KMS-11 (cell line): ENCODE measurements at regions not wholly inside any gene's neighbourhood (a gene's known extent, or its start where the extent isn't known, plus 50 kb on each side); places are given as distances from the start of the nearest gene placed in this dataset.

Experiments used
- H2AFZ ChIP-seq: fragments of 200-600 bp; sonication (generic); 2 replicates; pipeline ENCODE4 v1.6.1; 2016; ENCODE audit warnings: antibody characterized with exemption, mixed run types, low read depth
- H3K27ac ChIP-seq: fragments of 200-600 bp; sonication (generic); 2 replicates; pipeline ENCODE4 v1.6.1; 2016; ENCODE audit warnings: mild to moderate bottlenecking, mixed run types
- H3K27me3 ChIP-seq: fragments of 200-600 bp; sonication (generic); 2 replicates; pipeline ENCODE4 v1.6.1; 2017; ENCODE audit warnings: mild to moderate bottlenecking, low read depth, mixed run types, moderate library complexity; ENCODE audit not compliant: insufficient read depth
- H3K36me3 ChIP-seq: fragments of 200-600 bp; sonication (generic); 2 replicates; pipeline ENCODE4 v1.6.1; 2017; ENCODE audit warnings: mild to moderate bottlenecking, mixed run types; ENCODE audit not compliant: insufficient read depth
- H3K4me1 ChIP-seq: fragments of 200-600 bp; sonication (generic); 2 replicates; pipeline ENCODE4 v1.6.1; 2016; ENCODE audit warnings: mild to moderate bottlenecking, low read depth, mixed run types; ENCODE audit not compliant: poor library complexity, severe bottlenecking
- H3K4me2 ChIP-seq: fragments of 200-600 bp; sonication (generic); 2 replicates; pipeline ENCODE4 v1.7.0; 2016; ENCODE audit warnings: mild to moderate bottlenecking, mixed run types
- H3K4me3 ChIP-seq: fragments of 200-600 bp; sonication (generic); IDR thresholded peaks from 2 replicates; pipeline ENCODE4 v1.6.1; 2017; ENCODE audit warnings: low read depth, low read length, mixed read lengths; ENCODE audit not compliant: insufficient read depth
- H3K79me2 ChIP-seq: fragments of 200-600 bp; sonication (generic); 2 replicates; pipeline ENCODE4 v1.6.1; 2016; ENCODE audit warnings: low read depth, mixed run types; ENCODE audit not compliant: insufficient read depth
- H3K9ac ChIP-seq: fragments of 200-600 bp; sonication (generic); 2 replicates; pipeline ENCODE4 v1.6.1; 2016; ENCODE audit warnings: mild to moderate bottlenecking, mixed run types
- H4K20me1 ChIP-seq: fragments of 200-600 bp; sonication (generic); 2 replicates; pipeline ENCODE4 v1.6.1; 2016; ENCODE audit warnings: mild to moderate bottlenecking, mixed run types; ENCODE audit not compliant: insufficient read depth
- TF ChIP-seq, protein P1 (sequence below): fragments of 200-600 bp; sonication (generic); conservative IDR thresholded peaks from 2 replicates; pipeline ENCODE4 v1.6.1; 2017; ENCODE audit warnings: low read depth, mild to moderate bottlenecking, antibody characterized with exemption, low read length, moderate library complexity, mixed read lengths

DNA sequence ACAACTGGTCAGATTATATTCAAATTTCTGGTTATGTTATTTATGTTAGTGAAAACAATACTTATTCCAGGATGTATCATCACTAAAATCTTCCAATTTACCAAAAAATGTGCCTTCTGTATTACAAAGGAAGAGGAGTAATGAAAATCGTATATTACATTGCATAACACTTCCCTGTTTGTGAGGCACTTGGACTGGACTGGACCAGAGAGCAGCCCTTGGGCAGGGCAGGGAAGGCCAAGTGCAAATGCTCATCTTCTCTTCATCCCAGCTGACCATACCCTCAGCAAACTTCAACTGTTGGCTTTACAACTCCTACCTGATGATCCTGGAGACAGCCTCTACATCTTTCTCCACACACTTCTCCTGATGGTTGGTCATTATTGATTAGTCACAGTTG, 285.7 kb upstream of the MME start:
- Histone ChIP-seq H2AFZ (no peak overlapping the region), H3K4me1 (no peaks in the 10 kb centered on the region), H4K20me1 (no peaks in the 10 kb centered on the region), H3K27me3 (no peaks in the 10 kb centered on the region), H3K79me2 (no peaks in the 10 kb centered on the region), H3K9ac (no peak overlapping the region), H3K4me3 (no peak overlapping the region), H3K36me3 (no peaks in the 10 kb centered on the region), H3K4me2 (no peak overlapping the region), H3K27ac (no peak overlapping the region)
- TF ChIP-seq, protein P1, sequence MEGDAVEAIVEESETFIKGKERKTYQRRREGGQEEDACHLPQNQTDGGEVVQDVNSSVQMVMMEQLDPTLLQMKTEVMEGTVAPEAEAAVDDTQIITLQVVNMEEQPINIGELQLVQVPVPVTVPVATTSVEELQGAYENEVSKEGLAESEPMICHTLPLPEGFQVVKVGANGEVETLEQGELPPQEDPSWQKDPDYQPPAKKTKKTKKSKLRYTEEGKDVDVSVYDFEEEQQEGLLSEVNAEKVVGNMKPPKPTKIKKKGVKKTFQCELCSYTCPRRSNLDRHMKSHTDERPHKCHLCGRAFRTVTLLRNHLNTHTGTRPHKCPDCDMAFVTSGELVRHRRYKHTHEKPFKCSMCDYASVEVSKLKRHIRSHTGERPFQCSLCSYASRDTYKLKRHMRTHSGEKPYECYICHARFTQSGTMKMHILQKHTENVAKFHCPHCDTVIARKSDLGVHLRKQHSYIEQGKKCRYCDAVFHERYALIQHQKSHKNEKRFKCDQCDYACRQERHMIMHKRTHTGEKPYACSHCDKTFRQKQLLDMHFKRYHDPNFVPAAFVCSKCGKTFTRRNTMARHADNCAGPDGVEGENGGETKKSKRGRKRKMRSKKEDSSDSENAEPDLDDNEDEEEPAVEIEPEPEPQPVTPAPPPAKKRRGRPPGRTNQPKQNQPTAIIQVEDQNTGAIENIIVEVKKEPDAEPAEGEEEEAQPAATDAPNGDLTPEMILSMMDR, result no peak

DNA sequence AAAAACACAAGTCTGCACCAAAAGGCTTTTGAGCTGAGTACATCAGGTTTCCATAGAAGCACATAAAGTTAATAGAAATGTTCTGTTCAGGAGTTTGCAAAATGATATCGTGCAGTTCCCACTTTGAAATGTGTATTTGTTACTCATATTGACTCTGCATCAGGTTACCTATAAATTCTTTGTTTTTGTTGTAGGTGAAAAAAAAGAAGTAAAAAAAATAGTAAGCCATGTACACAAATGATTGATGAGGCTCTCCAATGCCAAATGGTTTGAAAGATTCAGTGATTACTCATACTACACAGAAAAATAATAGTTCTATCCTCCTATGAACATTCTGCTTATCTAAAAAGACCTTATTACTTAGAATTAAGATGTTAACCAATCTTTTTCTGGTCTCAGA, 287.3 kb upstream of the MME start:
- TF ChIP-seq, protein P1, result no peak
- Histone ChIP-seq H3K79me2 (no peaks in the 10 kb centered on the region), H3K27me3 (no peaks in the 10 kb centered on the region), H3K4me2 (no peak overlapping the region), H3K4me3 (no peak overlapping the region), H3K4me1 (no peaks in the 10 kb centered on the region), H4K20me1 (no peaks in the 10 kb centered on the region), H2AFZ (no peak overlapping the region), H3K36me3 (no peaks in the 10 kb centered on the region), H3K9ac (no peak overlapping the region), H3K27ac (no peak overlapping the region)

DNA sequence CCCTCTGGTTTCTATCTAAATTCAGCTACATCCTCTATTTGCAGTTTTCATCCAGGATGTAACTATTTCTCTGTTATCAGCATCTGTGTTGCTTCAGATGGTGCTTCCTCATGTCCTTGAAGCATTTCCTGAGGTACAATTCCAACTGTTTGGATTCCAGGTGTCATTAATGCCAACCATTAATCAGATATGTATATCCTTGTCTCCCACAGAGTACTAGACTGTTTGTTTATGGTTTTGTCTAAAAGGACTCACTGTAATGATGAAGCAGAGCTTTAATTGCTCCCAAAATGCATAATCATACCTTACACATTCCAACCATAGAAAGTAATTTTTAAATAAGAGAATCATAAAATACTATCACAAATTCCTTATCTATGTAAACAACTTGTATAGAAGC, 288.5 kb upstream of the MME start:
- no peaks in the 10 kb centered on the region for H3K4me1 ChIP-seq
- no peak overlapping the region for H3K4me3 ChIP-seq
- H2AFZ ChIP-seq, result no peak overlapping the region
- no peaks in the 10 kb centered on the region for H3K36me3 ChIP-seq
- no peak overlapping the region for H3K4me2 ChIP-seq
- H3K79me2 ChIP-seq, result no peaks in the 10 kb centered on the region
- no peaks in the 10 kb centered on the region for H3K27me3 ChIP-seq
- TF ChIP-seq, protein P1, result no peak
- H4K20me1 ChIP-seq, result no peaks in the 10 kb centered on the region
- no peak overlapping the region for H3K27ac ChIP-seq
- no peak overlapping the region for H3K9ac ChIP-seq

DNA sequence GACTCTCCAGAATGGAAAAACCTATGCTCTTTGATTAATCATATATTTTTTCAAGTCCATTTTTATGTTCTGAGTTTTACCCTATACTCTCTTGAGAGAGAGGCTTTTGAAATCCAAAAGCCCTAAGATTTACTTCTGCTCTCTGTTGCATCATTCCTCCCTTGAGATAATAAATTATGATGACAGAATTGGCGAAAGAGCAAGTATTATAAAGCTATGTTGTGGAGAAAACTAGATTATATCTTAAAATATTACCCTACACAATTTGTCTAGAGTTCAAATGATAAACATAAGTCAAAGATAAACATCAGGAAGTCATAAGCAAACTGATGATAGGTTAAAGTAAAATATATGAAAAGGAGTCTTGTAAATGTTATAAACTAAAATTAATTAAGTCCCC, 293.4 kb upstream of the MME start:
- TF ChIP-seq, protein P1, result no peak
- H3K27ac ChIP-seq, result no peak overlapping the region
- H2AFZ ChIP-seq, result no peak overlapping the region

More for the DNA sequence above, 293.4 kb upstream of the MME start:
- Histone ChIP-seq H3K9ac (no peak overlapping the region), H3K36me3 (no peaks in the 10 kb centered on the region), H3K27me3 (no peaks in the 10 kb centered on the region), H3K4me1 (no peaks in the 10 kb centered on the region), H3K4me2 (no peak overlapping the region), H4K20me1 (no peaks in the 10 kb centered on the region), H3K79me2 (no peaks in the 10 kb centered on the region), H3K4me3 (no peak overlapping the region)
